Nephron progenitor cell (in vitro differentiated cells): ENCODE measurements at regions not wholly inside any gene's neighbourhood (a gene's known extent, or its start where the extent isn't known, plus 50 kb on each side); places are given as distances from the start of the nearest gene placed in this dataset.

ENCODE experiments used
- DNase-seq: peaks from one replicate; pipeline ENCODE4 v3.0.0; 2021
- H3K27ac Mint-ChIP-seq: 2 replicates; pipeline ENCODE4 v1.8.0; 2021; ENCODE audit warnings: mild to moderate bottlenecking, moderate library complexity, mixed read lengths
- H3K27me3 Mint-ChIP-seq: 2 replicates; pipeline ENCODE4 v1.8.0; 2021; ENCODE audit warnings: mild to moderate bottlenecking, low read depth, mixed read lengths; ENCODE audit not compliant: poor library complexity
- H3K36me3 Mint-ChIP-seq: 2 replicates; pipeline ENCODE4 v1.8.0; 2021; ENCODE audit warnings: low read depth, mixed read lengths
- H3K4me1 Mint-ChIP-seq: 2 replicates; pipeline ENCODE4 v1.8.0; 2021; ENCODE audit warnings: mixed read lengths
- H3K4me3 Mint-ChIP-seq: 2 replicates; pipeline ENCODE4 v1.8.0; 2021; ENCODE audit warnings: mild to moderate bottlenecking, moderate library complexity, mixed read lengths
- H3K9me3 Mint-ChIP-seq: 2 replicates; pipeline ENCODE4 v1.8.0; 2021; ENCODE audit warnings: mild to moderate bottlenecking, moderate library complexity, mixed read lengths
- CTCF ChIP-seq: fragments of 200-600 bp; sonication (generic); IDR thresholded peaks from 2 replicates; pipeline ENCODE4 v1.5.0; 2021; ENCODE audit warnings: antibody characterized with exemption

GRCh38 chrX:13167481-13168231, 123.2 kb upstream of the FAM9C start:
- peaks cover 4% of the 10 kb centered on the region for H3K27me3 Mint-ChIP-seq
- DNase-seq: no peak
- no peak overlapping the region for H3K4me3 Mint-ChIP-seq
- peaks cover 17% of the 10 kb centered on the region for H3K36me3 Mint-ChIP-seq
- no peak for TF ChIP-seq CTCF
- peaks cover 58% of the 10 kb centered on the region for H3K9me3 Mint-ChIP-seq
- peak overlapping the region; percentile 98 for H3K27ac Mint-ChIP-seq
- H3K4me1 Mint-ChIP-seq: peaks cover 54% of the 10 kb centered on the region

- Mint-ChIP-seq H3K4me1 (peaks cover 41% of the 10 kb centered on the region), H3K27ac (no peak overlapping the region), H3K9me3 (peaks cover 50% of the 10 kb centered on the region), H3K4me3 (no peak overlapping the region), H3K27me3 (peaks cover 4% of the 10 kb centered on the region), H3K36me3 (peaks cover 10% of the 10 kb centered on the region)
- no peak for TF ChIP-seq CTCF
- DNase-seq: no peak
Observed at GRCh38 chrX:13165266-13166189, 121.1 kb upstream of the FAM9C start.

- no peak for DNase-seq
Observed at GRCh38 chrX:13164611-13165010, 120.2 kb upstream of the FAM9C start.

GRCh38 chrX:13162772-13163410, 118.5 kb upstream of the FAM9C start:
- H3K9me3 Mint-ChIP-seq: peaks cover 32% of the 10 kb centered on the region
- peaks cover 42% of the 10 kb centered on the region for H3K4me1 Mint-ChIP-seq
- peaks cover 4% of the 10 kb centered on the region for H3K27me3 Mint-ChIP-seq
- H3K27ac Mint-ChIP-seq: no peak overlapping the region
- no peak for TF ChIP-seq CTCF
- DNase-seq: no peak
- H3K4me3 Mint-ChIP-seq: no peak overlapping the region
- H3K36me3 Mint-ChIP-seq: no peaks in the 10 kb centered on the region

More at GRCh38 chrX:13164611-13165010, 120.2 kb upstream of the FAM9C start:
- H3K9me3 Mint-ChIP-seq: peaks cover 43% of the 10 kb centered on the region
- peaks cover 4% of the 10 kb centered on the region for H3K27me3 Mint-ChIP-seq
- H3K4me3 Mint-ChIP-seq: no peak overlapping the region
- peaks cover 49% of the 10 kb centered on the region for H3K4me1 Mint-ChIP-seq
- TF ChIP-seq CTCF: no peak
- H3K36me3 Mint-ChIP-seq: peaks cover 8% of the 10 kb centered on the region
- H3K27ac Mint-ChIP-seq: peak overlapping the region; percentile 83

- H3K4me3 Mint-ChIP-seq: no peak overlapping the region
- TF ChIP-seq CTCF: no peak
- H3K4me1 Mint-ChIP-seq: peaks cover 22% of the 10 kb centered on the region
- no peaks in the 10 kb centered on the region for H3K36me3 Mint-ChIP-seq
- DNase-seq: no peak
- peaks cover 4% of the 10 kb centered on the region for H3K27me3 Mint-ChIP-seq
- peaks cover 33% of the 10 kb centered on the region for H3K9me3 Mint-ChIP-seq
- no peak overlapping the region for H3K27ac Mint-ChIP-seq
Observed at GRCh38 chrX:13159886-13160285, 115.5 kb upstream of the FAM9C start.
